Epithelial cell of proximal tubule (primary cell): ENCODE measurements at regions not wholly inside any gene's neighbourhood (a gene's known extent, or its start where the extent isn't known, plus 50 kb on each side); places are given as distances from the start of the nearest gene placed in this dataset.

Source experiments
- DNase-seq: peaks from one replicate; pipeline ENCODE4 v3.0.0-alpha.2; 2011; ENCODE audit warnings: low read depth
- H3K4me3 ChIP-seq: 2 replicates; pipeline ENCODE4 v1.5.1; 2011; ENCODE audit warnings: low read depth, mild to moderate bottlenecking, low read length
- CTCF ChIP-seq: conservative IDR thresholded peaks from 2 replicates; pipeline ENCODE4 v1.5.1; 2012; ENCODE audit warnings: low read depth, mild to moderate bottlenecking, low read length

- H3K4me3 ChIP-seq: no peak overlapping the region
- DNase-seq: no peak
- no peak for TF ChIP-seq CTCF
Observed at GRCh38 chr9:99588299-99588698, 233.4 kb upstream of the NR4A3 start.

GRCh38 chr9:99588747-99589146, 232.9 kb upstream of the NR4A3 start:
- no peak overlapping the region for H3K4me3 ChIP-seq
- no peak for TF ChIP-seq CTCF
- no peak for DNase-seq

- DNase-seq: no peak
- no peak for TF ChIP-seq CTCF
- H3K4me3 ChIP-seq: no peak overlapping the region
Observed at GRCh38 chr9:99590410-99590809, 231.3 kb upstream of the NR4A3 start.

- H3K4me3 ChIP-seq: no peak overlapping the region
- DNase-seq: no peak
- TF ChIP-seq CTCF: no peak
Observed at GRCh38 chr9:99590840-99591239, 230.8 kb upstream of the NR4A3 start.

GRCh38 chr9:99591770-99592169, 229.9 kb upstream of the NR4A3 start:
- DNase-seq: no peak
- TF ChIP-seq CTCF: no peak
- no peak overlapping the region for H3K4me3 ChIP-seq

- no peak overlapping the region for H3K4me3 ChIP-seq
- no peak for DNase-seq
- no peak for TF ChIP-seq CTCF
Observed at GRCh38 chr9:99592834-99593574, 228.7 kb upstream of the NR4A3 start.

- no peak for DNase-seq
- TF ChIP-seq CTCF: no peak
- H3K4me3 ChIP-seq: no peak overlapping the region
Observed at GRCh38 chr9:99593610-99594009, 228.1 kb upstream of the NR4A3 start.
